ENCODE measurements at regions not wholly inside any gene's neighbourhood (a gene's known extent, or its start where the extent isn't known, plus 50 kb on each side); places are given as distances from the start of the nearest gene placed in this dataset.
A peak's percentile ranks its signal among the peaks of the same experiment; 100 is the strongest.

- Histone ChIP-seq H3K4me1 (ENCODE audit: control insufficient read depth, insufficient read depth, low read length) (peaks cover 11% of the 10 kb centered on the region), H3K27ac (ENCODE audit: extremely low read depth, low read depth, low read length) (no peak overlapping the region), H3K9me3 (ENCODE audit: control insufficient read depth, insufficient read depth, low read depth, low read length) (no peaks in the 10 kb centered on the region), H3K4me3 (ENCODE audit: low read depth, low read length) (no peak overlapping the region), H3K36me3 (ENCODE audit: control insufficient read depth in 2 of 2, insufficient read depth in 1 of 2, low read length in 2 of 2) (no peaks in the 10 kb centered on the region)
- ChIA-PET CTCF (interaction anchor here (0.6 kb wide), 1 partner anchor 210 kb away, joined by 3 read pairs; no protein-coding TSS in a partner anchor), POLR2A (no interaction called here)
- TF ChIP-seq SP7 (tag by site-specific recombination; IDR thresholded peaks at IDR 0.05) (0 out of 2 replicates have a peak, but pooled peaks have one; percentile 32), ZNF514 (tag by site-specific recombination; IDR thresholded peaks at IDR 0.05) (no peak)
Measured at GRCh38 chr12:93197067-93197593, 180.6 kb upstream of the NUDT4 start.

DNA sequence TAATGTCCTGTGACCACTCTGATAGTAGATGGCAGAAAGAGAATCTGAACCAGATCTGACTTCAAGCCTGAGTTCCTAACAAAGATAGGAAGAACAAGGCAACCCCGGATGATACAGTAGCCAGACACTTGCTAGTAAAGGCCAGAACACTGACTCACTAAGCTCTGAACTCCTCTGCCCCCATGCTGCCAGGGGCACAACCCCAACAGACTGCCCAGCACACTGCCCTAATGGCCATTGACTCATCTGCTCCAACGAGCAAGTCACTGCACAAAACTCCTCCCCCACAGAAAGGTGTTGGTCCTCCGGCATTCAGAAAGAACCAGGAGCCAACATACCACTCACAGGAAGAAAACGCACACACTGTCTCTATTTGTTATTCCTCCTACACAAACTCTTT, 179.6 kb upstream of the NUDT4 start:
- Histone ChIP-seq H3K4me1 (ENCODE audit: control insufficient read depth, insufficient read depth, low read length) (peaks cover 11% of the 10 kb centered on the region), H3K27ac (ENCODE audit: extremely low read depth, low read depth, low read length) (no peak overlapping the region), H3K36me3 (ENCODE audit: control insufficient read depth in 2 of 2, insufficient read depth in 1 of 2, low read length in 2 of 2) (no peaks in the 10 kb centered on the region), H3K4me3 (ENCODE audit: low read depth, low read length) (no peak overlapping the region), H3K9me3 (ENCODE audit: control insufficient read depth, insufficient read depth, low read depth, low read length) (no peaks in the 10 kb centered on the region)
- POLR2A ChIA-PET = no interaction called here
- TF ChIP-seq ZFHX2 (tag by site-specific recombination; conservative IDR thresholded peaks at IDR 0.05) = 0 out of 2 replicates have a peak, but pooled peaks have one; percentile 15
- TF ChIP-seq ZNF23 (tag by site-specific recombination; IDR thresholded peaks at IDR 0.05; ENCODE audit: borderline replicate concordance) = no peak
- TF ChIP-seq EGR2 (tag by site-specific recombination; IDR thresholded peaks at IDR 0.05; ENCODE audit: low read depth) = peak; percentile 23; the same call in 1 of the 2 replicates
- CTCF ChIA-PET = interaction anchor here (0.7 kb wide), 1 partner anchor 199 kb away, joined by 4 read pairs; no protein-coding TSS in a partner anchor

GRCh38 chr12:93199831-93200236, 177.9 kb upstream of the NUDT4 start:
- Histone ChIP-seq H3K27ac (ENCODE audit: extremely low read depth, low read depth, low read length) (no peak overlapping the region), H3K36me3 (ENCODE audit: control insufficient read depth in 2 of 2, insufficient read depth in 1 of 2, low read length in 2 of 2) (no peaks in the 10 kb centered on the region), H3K9me3 (ENCODE audit: control insufficient read depth, insufficient read depth, low read depth, low read length) (no peaks in the 10 kb centered on the region), H3K4me3 (ENCODE audit: low read depth, low read length) (no peak overlapping the region), H3K4me1 (ENCODE audit: control insufficient read depth, insufficient read depth, low read length) (peaks cover 11% of the 10 kb centered on the region)
- ChIA-PET CTCF (interaction anchor here (1.1 kb wide), 1 partner anchor 174 kb away, joined by 3 read pairs; no protein-coding TSS in a partner anchor), POLR2A (no interaction called here)
- peak; percentile 71; the same call in 1 of the 2 replicates for TF ChIP-seq TRIM28 (IDR thresholded peaks at IDR 0.05; ENCODE audit: borderline replicate concordance, low read length)
- TF ChIP-seq ZEB2 (tag by site-specific recombination; IDR thresholded peaks at IDR 0.05) = peak; percentile 50; the same call in 1 of the 2 replicates
- TF ChIP-seq ZNF174 (tag by site-specific recombination; IDR thresholded peaks at IDR 0.05) = no peak
- peak; percentile 54 for TF ChIP-seq FEZF1 (tag by site-specific recombination; IDR thresholded peaks at IDR 0.05)
- no peak for TF ChIP-seq ZFP69B (tag by site-specific recombination; IDR thresholded peaks at IDR 0.05)
- no peak for TF ChIP-seq HOXD13 (CRISPR knock-in tag; IDR thresholded peaks at IDR 0.05; ENCODE audit: borderline replicate concordance)
- TF ChIP-seq ZNF10 (tag by site-specific recombination; IDR thresholded peaks at IDR 0.05) = no peak
- no peak for TF ChIP-seq ZNF335 (tag by site-specific recombination; conservative IDR thresholded peaks at IDR 0.05)
- TF ChIP-seq ZNF626 (tag by site-specific recombination; IDR thresholded peaks at IDR 0.05) = no peak
- TF ChIP-seq TCF7L2 (IDR thresholded peaks at IDR 0.05; ENCODE audit: borderline replicate concordance, low read depth, low read length) = peak; percentile 73; the same call in 1 of the 2 replicates
- 0 out of 2 replicates have a peak, but pooled peaks have one; percentile 31 for TF ChIP-seq BCL11A (tag by site-specific recombination; IDR thresholded peaks at IDR 0.05; ENCODE audit: low read depth)
- TF ChIP-seq, protein P1, sequence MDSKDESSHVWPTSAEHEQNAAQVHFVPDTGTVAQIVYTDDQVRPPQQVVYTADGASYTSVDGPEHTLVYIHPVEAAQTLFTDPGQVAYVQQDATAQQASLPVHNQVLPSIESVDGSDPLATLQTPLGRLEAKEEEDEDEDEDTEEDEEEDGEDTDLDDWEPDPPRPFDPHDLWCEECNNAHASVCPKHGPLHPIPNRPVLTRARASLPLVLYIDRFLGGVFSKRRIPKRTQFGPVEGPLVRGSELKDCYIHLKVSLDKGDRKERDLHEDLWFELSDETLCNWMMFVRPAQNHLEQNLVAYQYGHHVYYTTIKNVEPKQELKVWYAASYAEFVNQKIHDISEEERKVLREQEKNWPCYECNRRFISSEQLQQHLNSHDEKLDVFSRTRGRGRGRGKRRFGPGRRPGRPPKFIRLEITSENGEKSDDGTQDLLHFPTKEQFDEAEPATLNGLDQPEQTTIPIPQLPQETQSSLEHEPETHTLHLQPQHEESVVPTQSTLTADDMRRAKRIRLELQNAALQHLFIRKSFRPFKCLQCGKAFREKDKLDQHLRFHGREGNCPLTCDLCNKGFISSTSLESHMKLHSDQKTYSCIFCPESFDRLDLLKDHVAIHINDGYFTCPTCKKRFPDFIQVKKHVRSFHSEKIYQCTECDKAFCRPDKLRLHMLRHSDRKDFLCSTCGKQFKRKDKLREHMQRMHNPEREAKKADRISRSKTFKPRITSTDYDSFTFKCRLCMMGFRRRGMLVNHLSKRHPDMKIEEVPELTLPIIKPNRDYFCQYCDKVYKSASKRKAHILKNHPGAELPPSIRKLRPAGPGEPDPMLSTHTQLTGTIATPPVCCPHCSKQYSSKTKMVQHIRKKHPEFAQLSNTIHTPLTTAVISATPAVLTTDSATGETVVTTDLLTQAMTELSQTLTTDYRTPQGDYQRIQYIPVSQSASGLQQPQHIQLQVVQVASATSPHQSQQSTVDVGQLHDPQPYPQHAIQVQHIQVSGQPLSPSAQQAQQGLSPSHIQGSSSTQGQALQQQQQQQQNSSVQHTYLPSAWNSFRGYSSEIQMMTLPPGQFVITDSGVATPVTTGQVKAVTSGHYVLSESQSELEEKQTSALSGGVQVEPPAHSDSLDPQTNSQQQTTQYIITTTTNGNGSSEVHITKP (tag by site-specific recombination; IDR thresholded peaks at IDR 0.05) = no peak; the same call in 1 of the 2 replicates
- TF ChIP-seq ZBTB49 (tag by site-specific recombination; IDR thresholded peaks at IDR 0.05; ENCODE audit: low read depth) = no peak
- no peak for TF ChIP-seq ZBTB20 (tag by site-specific recombination; IDR thresholded peaks at IDR 0.05)
- TF ChIP-seq EGR2 (tag by site-specific recombination; IDR thresholded peaks at IDR 0.05; ENCODE audit: low read depth) = peak; percentile 68; the same call in 1 of the 2 replicates
- TF ChIP-seq ZNF169 (tag by site-specific recombination; IDR thresholded peaks at IDR 0.05) = no peak
- TF ChIP-seq, protein P2, sequence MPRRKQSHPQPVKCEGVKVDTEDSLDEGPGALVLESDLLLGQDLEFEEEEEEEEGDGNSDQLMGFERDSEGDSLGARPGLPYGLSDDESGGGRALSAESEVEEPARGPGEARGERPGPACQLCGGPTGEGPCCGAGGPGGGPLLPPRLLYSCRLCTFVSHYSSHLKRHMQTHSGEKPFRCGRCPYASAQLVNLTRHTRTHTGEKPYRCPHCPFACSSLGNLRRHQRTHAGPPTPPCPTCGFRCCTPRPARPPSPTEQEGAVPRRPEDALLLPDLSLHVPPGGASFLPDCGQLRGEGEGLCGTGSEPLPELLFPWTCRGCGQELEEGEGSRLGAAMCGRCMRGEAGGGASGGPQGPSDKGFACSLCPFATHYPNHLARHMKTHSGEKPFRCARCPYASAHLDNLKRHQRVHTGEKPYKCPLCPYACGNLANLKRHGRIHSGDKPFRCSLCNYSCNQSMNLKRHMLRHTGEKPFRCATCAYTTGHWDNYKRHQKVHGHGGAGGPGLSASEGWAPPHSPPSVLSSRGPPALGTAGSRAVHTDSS (tag by site-specific recombination; IDR thresholded peaks at IDR 0.05) = no peak
- TF ChIP-seq, protein P3, sequence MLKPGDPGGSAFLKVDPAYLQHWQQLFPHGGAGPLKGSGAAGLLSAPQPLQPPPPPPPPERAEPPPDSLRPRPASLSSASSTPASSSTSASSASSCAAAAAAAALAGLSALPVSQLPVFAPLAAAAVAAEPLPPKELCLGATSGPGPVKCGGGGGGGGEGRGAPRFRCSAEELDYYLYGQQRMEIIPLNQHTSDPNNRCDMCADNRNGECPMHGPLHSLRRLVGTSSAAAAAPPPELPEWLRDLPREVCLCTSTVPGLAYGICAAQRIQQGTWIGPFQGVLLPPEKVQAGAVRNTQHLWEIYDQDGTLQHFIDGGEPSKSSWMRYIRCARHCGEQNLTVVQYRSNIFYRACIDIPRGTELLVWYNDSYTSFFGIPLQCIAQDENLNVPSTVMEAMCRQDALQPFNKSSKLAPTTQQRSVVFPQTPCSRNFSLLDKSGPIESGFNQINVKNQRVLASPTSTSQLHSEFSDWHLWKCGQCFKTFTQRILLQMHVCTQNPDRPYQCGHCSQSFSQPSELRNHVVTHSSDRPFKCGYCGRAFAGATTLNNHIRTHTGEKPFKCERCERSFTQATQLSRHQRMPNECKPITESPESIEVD (tag by site-specific recombination; IDR thresholded peaks at IDR 0.05) = 0 out of 2 replicates have a peak, but pooled peaks have one; percentile 16

Data from HEK293 (cell line).